C1 segment of cervical spinal cord (tissue), 14 donors: ENCODE measurements at regions not wholly inside any gene's neighbourhood (a gene's known extent, or its start where the extent isn't known, plus 50 kb on each side); places are given as distances from the start of the nearest gene placed in this dataset.

Experiments
- DNase-seq, 14 donors: peaks; one replicate each; lab custom pipeline; 2025; lab: John Stamatoyannopoulos, UW

DNA sequence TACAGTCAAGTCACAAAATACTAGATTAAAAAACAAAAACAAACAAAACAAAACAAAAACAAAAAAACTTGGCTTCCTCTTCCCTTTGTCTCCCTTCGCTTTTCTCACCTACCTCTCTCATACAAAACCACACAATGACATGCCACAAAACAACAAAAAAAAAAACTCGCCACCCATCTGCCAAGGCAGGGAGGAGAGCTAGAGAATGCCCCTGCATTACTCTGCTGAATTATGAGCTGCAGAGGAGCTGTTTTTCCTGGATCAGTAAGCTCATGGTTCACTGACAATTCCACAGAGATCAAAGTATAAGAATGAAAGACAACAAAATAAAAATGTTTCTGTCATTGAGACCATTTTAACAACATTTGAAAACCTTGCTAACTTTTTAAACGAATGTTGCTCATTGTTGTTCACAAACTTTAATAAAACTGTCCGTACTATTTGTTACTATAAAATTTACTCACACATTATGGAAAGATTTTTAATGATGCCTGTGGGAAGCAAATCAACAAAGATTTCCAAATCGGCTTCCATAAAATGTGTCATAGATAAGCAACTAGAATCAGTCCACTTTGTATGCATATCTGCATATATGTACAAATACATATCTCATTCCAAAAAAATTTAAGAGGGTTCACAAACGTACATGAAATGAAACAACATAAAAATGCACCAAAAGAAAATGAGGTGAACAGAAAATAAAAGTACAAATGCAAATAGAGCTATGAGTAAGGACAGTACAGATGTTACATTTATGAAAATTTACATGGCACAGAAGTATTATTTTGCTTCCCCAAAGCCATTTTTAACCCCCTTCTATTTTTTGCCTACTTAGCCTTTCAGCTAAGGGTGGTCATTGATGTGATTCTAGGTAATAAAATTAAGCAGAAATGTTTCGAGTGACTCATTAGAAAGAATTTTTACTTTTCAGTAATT is 252.4 kb upstream of the FAT4 start:
- DNase-seq = no peak

GRCh38 chr4:125060376-125060775 is 254.4 kb upstream of the FAT4 start:
- no peak for DNase-seq

GRCh38 chr4:125049711-125050110 is 265.0 kb upstream of the FAT4 start:
- DNase-seq = no peak

GRCh38 chr4:125045311-125045710 is 269.4 kb upstream of the FAT4 start:
- DNase-seq = no peak

DNA sequence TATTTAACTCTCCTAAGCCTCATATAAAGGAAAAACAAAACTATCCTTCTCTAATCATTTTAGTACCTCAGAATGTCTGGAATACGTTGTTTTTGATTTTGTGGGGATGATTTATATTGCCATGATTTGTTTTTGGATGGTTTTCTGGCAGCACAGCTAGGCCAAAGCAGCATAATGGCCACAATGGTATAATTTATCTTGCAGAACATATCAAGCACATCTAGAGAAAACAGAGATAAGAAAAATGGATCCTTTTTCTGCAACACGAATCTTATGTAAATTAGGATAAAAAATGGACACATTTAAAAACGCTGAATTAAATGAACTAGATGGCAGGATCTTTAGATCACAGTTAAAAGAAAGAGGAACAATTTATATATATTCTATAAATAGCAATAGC is 269.9 kb upstream of the FAT4 start:
- no peak for DNase-seq

DNA sequence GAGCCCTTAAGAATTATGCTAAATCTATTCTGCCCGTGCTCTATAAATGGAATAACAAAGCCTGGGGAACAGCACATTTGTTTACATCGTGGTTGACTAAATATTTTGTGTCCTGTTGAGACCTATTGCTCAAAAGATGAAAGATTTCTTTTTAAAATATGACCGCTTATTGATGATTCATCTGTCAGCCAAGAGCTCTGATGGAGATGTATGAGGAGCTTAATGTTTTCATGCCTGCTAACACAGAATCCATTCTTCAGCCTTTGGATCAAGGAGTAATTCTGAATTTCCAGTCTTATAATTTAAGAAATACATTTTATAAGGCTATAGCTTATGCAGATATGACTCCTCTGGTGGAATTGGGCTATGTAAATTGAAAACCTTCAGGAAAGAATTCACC is 271.3 kb upstream of the FAT4 start:
- DNase-seq = no peak

DNA sequence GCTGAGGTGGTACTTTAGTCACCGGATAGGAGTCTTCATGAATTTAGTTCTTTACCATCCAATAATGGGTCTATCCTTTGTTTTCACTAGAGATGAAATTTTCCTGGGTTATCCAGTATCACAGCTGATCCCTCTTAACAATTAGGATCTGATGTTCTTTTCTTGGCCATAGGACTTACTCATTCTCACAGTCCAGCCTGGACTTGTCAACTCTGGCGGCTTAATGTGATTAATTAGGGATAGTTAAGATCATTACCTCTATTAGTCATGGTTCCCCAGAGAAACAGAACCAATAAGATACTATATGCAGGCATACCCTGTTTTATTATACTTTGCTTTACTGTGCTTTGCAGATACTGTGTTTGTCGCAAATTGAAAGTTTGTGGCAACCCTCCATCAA is 272.7 kb upstream of the FAT4 start:
- DNase-seq = no peak

DNA sequence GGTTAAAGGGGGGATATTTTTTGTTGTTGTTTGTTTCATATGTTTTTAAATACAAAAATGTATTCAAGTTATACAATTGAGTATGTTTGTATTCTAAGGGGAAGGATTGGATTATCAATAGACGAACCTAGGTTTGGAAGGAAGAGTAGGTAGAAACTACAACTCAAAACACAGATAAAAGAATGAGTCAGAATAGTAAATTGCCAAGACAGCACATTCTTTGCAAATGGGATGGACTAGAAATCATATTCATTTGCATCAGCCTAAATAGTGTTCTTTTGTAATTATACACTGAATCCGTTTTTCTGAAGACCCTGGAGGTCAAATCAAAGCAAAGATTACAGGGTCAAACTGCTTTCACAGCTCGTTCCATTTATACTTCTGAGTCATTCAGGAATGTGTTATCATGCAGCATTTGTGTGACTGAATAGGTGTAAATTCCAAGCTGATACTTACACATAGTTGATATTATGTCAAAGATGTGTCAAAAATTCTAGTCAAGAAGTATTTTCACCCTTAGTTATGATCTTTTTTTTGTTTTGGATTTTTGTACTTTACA is 273.3 kb upstream of the FAT4 start:
- DNase-seq = no peak

GRCh38 chr4:125039550-125039949 is 275.2 kb upstream of the FAT4 start:
- DNase-seq = no peak

DNA sequence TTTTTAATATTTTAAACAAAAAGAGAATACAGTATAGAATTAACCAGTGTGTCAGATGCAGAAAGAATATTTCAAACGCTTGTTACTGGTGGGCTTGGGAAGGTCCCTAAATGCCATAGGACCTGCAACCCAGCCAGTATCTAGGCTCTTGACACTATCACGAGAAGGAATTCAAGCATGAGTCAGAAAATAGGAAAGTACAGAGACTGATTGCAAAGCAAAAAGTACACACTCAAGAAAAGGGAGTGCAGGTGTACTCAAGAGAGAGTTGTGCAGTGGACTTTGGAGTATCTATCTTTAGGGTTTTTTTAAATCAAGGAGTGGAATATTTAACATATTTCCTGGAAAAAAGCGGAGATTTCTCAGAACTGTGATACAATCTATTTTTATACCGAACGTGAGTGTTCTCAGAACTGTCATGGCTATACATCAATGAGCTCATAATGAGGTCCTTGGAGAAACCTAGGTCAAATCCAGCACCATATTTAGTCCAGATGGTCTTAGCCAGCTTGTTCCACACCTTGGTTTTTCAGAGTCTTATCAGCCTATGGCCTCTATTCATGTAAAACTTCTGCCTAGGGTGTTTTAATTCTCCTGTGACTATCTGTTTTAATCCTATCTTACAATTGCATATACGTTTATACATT is 291.8 kb upstream of the FAT4 start:
- DNase-seq = no peak

DNA sequence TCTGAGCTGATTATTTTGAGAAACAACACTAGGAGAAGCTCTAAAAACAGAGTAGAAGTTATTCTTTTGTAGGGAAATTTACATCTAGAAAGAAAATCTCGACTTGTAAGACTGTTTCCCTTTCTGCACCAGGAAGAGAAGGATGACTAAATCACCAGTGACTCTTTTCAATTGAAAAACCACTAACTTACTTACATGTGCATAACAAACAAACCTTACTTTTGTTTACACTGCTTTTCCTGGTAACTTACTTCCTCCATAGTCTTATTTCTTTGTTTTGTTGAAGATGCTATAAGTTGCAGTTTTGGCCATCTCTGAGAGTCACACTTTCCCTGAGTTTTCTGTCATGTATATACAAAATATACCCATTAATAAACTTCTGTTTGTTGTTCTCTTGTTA is 293.6 kb upstream of the FAT4 start:
- no peak for DNase-seq

DNA sequence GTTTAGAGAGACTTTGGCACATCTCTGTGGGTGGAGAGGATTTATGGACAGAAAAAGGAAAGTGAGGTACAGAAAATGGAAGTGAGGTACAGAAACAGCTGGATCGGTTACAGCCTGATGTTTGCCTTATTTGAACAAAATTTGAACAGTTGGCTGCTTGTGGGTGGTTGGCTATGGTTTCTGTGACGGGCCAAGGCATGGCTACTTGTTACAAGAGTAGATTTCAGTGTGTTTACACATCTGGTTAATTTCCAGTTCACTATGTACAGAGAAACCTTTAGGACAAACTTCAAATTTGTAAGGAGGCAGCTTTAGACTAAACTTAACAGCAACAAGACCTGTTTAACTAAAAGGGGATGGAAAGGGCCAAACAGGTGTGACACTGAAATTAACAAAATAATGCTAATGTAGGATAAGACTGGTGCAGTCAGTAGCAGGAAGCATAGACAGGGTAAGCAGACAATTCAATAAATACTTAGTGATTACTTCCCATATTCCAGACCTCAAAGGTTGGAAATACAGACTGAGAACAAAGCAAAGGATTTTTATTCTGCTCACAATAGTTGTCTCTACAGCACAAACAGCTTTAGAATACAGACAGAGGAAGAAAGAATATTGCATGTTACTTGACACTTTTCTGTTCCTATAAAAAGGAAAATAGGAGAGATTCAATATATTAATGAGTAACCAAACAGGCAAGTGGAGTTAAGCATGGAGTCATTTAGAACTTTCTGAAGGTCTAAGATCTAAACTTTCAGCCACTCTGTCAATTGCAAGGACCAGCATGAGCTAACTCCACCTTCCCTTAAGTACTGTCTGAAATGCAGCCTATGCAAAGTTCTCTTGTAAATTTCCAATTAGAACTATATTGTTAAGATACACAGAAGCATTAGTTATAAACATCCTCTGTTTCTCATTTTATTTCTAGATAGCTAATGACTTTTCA is 294.4 kb upstream of the FAT4 start:
- DNase-seq = no peak

DNA sequence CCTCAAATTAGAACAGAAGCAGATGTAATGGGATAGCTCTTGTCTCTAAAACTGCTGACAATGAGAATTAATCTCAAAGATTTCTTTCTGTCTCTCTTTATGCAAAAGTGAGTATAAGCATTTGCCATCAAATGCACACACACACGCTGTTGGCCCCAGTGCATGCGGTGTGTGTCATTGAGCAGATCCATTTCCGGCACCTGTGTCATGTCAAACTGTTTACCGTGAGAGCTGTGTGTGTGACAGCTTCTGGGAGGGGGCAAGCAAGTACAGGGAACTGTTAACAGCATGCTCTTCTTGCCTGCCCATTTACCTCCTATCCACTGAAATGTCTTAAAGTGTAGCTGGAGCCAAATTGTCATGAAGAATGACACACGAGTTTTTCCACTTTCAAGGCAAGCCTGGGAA is 297.9 kb upstream of the FAT4 start:
- no peak for DNase-seq

- no peak for DNase-seq
These were observed 300.9 kb upstream of the FAT4 start for GRCh38 chr4:125013891-125014290.

- no peak for DNase-seq
These were observed 299.1 kb upstream of the ANKRD50 start for GRCh38 chr4:125011646-125012045.

GRCh38 chr4:125010796-125011503 is 298.4 kb upstream of the ANKRD50 start:
- DNase-seq = no peak

DNA sequence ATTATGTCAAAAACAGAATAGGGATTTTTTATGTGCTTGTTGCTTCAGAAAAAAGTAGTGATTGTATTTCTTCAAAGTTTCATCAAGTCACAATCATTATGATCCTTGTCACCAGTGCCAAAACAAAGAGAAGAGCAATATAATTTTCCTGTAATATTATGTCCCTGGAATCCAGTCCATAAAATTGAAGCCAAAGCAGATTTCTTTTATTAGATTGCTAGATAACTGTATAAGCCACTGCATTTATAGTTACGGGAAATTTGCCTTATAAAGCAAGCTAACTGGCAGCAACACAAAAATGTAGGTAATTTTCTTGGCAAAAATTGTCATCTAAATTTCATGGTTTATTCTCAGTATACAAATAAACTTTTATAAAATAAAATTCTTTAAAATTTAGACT is 296.1 kb upstream of the ANKRD50 start:
- DNase-seq = no peak

DNA sequence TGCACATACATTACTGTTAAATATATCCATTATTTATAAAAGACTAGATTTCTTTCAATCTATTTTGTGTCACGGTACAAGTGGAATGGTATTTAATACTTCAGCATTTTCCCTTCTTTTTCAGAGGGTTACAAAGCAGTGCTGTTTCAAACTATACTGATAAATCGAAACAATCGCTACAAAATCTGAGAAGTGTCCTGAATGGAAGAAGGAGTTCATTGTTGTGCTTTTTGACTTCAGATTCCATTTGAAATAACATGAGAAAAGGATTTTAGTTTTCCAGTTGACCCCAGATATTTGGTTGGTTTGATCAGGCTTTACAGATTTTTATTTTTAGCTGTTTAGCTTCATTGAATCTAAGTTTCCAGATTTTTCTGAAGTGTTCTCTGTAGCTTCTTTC is 292.1 kb upstream of the ANKRD50 start:
- no peak for DNase-seq

DNA sequence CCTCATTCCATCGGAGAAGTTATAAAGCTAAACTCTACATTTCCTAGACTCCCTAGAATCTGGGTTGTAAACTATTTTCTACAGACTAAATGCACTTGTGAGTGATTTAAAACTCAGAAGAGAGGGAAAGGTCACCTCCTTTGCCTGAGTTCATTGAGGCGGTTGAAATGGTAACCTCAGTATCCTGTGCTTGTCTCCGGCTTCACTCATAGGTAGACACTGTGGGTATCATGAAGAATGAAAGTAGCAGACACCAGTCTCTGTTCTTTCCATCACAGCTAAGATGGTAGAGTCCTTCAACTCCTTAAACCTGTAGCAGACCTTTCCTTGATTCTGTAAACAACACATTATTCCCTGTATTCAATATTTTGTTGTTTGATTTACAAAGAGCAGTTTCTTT is 291.3 kb upstream of the ANKRD50 start:
- no peak for DNase-seq

GRCh38 chr4:124997991-124998390 is 285.5 kb upstream of the ANKRD50 start:
- no peak for DNase-seq

DNA sequence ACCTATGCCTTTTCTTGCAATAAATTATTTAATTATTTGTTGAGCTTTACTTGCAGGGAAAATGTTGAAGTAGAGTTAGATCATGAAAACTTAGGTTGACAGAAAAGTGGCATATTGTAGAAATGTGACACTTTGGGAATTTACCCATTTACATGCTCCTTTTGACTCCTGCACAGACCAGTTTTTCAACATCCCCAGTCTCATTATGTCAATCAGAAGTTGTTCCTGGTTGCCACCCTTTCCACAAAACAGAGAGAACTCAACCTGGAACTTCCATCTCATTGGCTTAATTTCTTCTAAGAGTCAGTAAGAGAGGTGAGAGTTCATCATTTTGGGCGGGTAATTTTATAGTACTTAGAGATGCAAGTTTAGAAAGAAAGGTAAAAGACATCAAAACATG is 284.6 kb upstream of the ANKRD50 start:
- no peak for DNase-seq
